ENCODE measurements at regions not wholly inside any gene's neighbourhood (a gene's known extent, or its start where the extent isn't known, plus 50 kb on each side); places are given as distances from the start of the nearest gene placed in this dataset.

DNA sequence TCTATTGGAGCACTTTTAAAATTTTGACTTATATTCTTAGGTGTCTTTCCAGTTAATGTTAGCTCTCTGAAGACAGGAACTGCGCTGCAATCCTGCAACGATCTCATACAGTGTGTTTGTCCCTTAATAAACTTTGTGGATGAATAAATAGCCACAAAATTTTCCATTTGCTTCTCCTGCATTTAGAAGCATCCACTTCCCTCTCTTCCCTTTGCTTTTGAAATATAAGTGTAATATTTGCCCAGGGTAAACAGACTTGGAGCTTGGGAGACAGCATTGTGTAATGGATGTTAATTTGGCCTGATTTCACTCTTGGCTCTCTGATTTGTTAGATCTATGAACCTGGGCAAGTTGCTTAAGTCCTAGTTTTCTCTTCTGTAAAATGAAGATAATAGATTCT, 58.2 kb upstream of the CD28 start:
- TF ChIP-seq POLR2AphosphoS5 (IDR thresholded peaks at IDR 0.05; ENCODE audit: low read depth, low read length) (no peak), TAF1 (IDR thresholded peaks at IDR 0.05; ENCODE audit: borderline replicate concordance, insufficient read depth, low read length) (no peak)

DNA sequence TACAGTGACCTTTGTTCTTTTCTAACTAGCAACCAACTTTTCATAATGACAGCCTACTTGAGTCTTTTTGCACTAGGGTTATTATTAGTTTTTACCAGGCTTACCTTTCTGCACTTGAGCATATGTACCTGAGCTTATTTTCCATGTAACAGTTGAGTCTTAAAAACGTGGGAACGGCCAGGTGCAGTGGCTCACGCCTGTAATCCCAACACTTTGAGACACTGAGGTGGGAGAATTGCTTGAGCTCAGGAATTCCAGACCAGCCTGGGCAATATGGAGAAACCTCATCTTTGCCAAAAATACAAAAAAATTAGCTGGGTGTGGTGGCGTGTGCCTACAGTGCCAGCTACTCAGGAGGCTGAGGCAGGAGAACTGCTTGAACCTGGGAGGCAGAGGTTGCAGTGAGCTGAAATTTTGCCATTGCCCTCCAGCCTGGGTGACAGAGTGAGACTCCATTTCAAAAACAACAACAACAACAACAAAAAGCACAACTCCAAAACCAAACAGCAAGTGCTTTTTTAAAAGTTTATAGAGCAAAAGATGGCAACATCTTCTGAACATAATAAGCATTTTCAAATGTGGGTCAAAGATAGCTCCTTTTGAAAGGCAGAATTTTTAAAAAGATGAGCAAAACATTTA, 57.1 kb upstream of the CD28 start:
- no peak for TF ChIP-seq POLR2AphosphoS5 (IDR thresholded peaks at IDR 0.05; ENCODE audit: low read depth, low read length)
- no peak for TF ChIP-seq SIN3A (IDR thresholded peaks at IDR 0.05; ENCODE audit: borderline replicate concordance, insufficient read depth, low read length)
- no peak for TF ChIP-seq FOXP2 (optimal IDR thresholded peaks at IDR 0.05; ENCODE audit: borderline replicate concordance, extremely low read depth, extremely low read length, insufficient read depth)
- TF ChIP-seq TAF1 (IDR thresholded peaks at IDR 0.05; ENCODE audit: borderline replicate concordance, insufficient read depth, low read length), result no peak
- TF ChIP-seq, protein P1, sequence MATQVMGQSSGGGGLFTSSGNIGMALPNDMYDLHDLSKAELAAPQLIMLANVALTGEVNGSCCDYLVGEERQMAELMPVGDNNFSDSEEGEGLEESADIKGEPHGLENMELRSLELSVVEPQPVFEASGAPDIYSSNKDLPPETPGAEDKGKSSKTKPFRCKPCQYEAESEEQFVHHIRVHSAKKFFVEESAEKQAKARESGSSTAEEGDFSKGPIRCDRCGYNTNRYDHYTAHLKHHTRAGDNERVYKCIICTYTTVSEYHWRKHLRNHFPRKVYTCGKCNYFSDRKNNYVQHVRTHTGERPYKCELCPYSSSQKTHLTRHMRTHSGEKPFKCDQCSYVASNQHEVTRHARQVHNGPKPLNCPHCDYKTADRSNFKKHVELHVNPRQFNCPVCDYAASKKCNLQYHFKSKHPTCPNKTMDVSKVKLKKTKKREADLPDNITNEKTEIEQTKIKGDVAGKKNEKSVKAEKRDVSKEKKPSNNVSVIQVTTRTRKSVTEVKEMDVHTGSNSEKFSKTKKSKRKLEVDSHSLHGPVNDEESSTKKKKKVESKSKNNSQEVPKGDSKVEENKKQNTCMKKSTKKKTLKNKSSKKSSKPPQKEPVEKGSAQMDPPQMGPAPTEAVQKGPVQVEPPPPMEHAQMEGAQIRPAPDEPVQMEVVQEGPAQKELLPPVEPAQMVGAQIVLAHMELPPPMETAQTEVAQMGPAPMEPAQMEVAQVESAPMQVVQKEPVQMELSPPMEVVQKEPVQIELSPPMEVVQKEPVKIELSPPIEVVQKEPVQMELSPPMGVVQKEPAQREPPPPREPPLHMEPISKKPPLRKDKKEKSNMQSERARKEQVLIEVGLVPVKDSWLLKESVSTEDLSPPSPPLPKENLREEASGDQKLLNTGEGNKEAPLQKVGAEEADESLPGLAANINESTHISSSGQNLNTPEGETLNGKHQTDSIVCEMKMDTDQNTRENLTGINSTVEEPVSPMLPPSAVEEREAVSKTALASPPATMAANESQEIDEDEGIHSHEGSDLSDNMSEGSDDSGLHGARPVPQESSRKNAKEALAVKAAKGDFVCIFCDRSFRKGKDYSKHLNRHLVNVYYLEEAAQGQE (IDR thresholded peaks at IDR 0.05; ENCODE audit: insufficient read depth in 1 of 2, low read depth in 2 of 2, low read length in 2 of 2), result no peak

DNA sequence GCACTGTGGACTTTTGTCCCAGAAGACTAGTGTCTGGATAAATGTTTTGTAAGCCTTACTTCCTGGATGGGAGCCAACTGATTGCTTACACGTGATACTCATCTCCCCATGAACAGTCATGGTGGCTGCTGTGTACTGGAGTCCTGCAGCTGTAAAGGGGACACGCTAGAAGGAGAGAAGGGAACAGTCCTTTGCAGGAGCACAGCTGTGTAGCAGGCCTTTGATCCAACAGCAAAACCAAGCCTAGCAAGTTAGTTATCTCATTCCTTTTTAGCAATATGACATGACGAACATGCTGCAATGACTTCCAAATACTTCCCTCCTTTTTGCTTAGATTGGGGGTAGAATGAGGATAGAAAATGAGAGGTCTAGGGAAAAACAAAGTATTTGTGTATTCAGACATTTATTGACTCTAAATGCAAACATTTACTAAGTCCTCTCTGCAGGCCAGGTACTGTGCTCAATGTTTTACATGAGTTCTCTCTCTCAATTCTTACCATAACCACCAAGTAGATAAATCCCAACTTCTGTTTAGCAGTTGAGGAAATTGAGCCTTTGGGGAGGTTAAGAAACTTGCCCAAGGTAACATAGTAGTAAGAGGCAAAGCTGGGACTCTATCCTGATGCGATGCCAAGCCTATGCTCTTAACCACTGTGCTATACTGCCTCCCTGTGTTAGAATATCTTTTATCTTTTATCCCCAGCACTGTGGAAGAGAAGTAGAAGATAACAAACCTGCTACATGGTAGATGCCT, 55.4 kb upstream of the CD28 start:
- TF ChIP-seq, protein P1 (IDR thresholded peaks at IDR 0.05; ENCODE audit: insufficient read depth in 1 of 2, low read depth in 2 of 2, low read length in 2 of 2), result no peak
- TF ChIP-seq SIN3A (IDR thresholded peaks at IDR 0.05; ENCODE audit: borderline replicate concordance, insufficient read depth, low read length) (no peak), FOXP2 (optimal IDR thresholded peaks at IDR 0.05; ENCODE audit: borderline replicate concordance, extremely low read depth, extremely low read length, insufficient read depth) (no peak), POLR2AphosphoS5 (IDR thresholded peaks at IDR 0.05; ENCODE audit: low read depth, low read length) (no peak), TAF1 (IDR thresholded peaks at IDR 0.05; ENCODE audit: borderline replicate concordance, insufficient read depth, low read length) (no peak)

DNA sequence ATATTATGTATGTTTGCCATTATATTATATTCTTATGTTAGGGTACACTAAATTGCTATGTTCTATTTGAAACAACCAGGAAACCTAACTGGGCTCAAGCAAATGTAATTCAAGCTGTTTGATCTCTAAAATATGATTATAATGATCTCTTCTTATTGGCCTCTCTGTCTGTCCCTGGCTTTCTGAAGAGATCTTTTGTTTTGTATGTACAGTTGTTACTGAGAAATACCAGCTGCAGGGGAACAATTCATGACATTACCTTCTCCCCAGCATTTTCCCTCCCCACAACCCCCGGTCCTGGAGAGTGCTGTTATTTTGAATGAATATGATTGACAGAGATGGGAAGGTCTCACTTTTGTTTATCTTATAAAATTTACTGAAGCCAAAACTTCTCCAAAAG, 54.8 kb upstream of the CD28 start:
- TF ChIP-seq POLR2AphosphoS5 (IDR thresholded peaks at IDR 0.05; ENCODE audit: low read depth, low read length), result no peak
- TF ChIP-seq TAF1 (IDR thresholded peaks at IDR 0.05; ENCODE audit: borderline replicate concordance, insufficient read depth, low read length), result no peak
- TF ChIP-seq SIN3A (IDR thresholded peaks at IDR 0.05; ENCODE audit: borderline replicate concordance, insufficient read depth, low read length), result no peak
- no peak for TF ChIP-seq FOXP2 (optimal IDR thresholded peaks at IDR 0.05; ENCODE audit: borderline replicate concordance, extremely low read depth, extremely low read length, insufficient read depth)
- TF ChIP-seq, protein P1 (IDR thresholded peaks at IDR 0.05; ENCODE audit: insufficient read depth in 1 of 2, low read depth in 2 of 2, low read length in 2 of 2), result no peak

DNA sequence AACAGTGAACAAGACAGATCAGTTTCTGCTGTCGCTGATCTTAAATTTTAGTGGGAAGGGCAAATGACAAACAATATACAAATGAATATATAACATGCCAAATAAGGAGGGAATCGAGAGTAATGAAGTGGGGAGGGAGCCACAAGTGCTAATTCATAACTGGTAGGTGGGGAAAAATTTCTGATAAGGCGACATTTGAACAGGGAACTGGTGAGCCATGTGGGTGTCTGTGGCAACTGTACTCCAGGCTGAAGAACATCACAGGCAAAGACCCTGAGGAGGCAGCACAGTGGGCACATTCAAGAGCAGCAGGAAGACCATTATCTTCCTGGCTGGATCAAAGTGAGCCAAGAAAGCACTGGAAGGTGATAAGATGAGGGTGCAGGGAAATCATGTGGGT, 51.6 kb upstream of the CD28 start:
- TF ChIP-seq SIN3A (IDR thresholded peaks at IDR 0.05; ENCODE audit: borderline replicate concordance, insufficient read depth, low read length), result no peak
- TF ChIP-seq, protein P1 (IDR thresholded peaks at IDR 0.05; ENCODE audit: insufficient read depth in 1 of 2, low read depth in 2 of 2, low read length in 2 of 2), result no peak
- no peak for TF ChIP-seq TAF1 (IDR thresholded peaks at IDR 0.05; ENCODE audit: borderline replicate concordance, insufficient read depth, low read length)
- no peak for TF ChIP-seq FOXP2 (optimal IDR thresholded peaks at IDR 0.05; ENCODE audit: borderline replicate concordance, extremely low read depth, extremely low read length, insufficient read depth)
- TF ChIP-seq POLR2AphosphoS5 (IDR thresholded peaks at IDR 0.05; ENCODE audit: low read depth, low read length), result no peak
